HepG2 (cell line): ENCODE measurements at regions not wholly inside any gene's neighbourhood (a gene's known extent, or its start where the extent isn't known, plus 50 kb on each side); places are given as distances from the start of the nearest gene placed in this dataset.

Source experiments
- PBX3 ChIP-seq: sonication (generic); formaldehyde crosslinking; IDR thresholded peaks from 2 replicates; pipeline ENCODE4 v1.8.1; 2023; ENCODE audit warnings: missing genetic modification reagents, inconsistent platforms, borderline replicate concordance
- THAP9 ChIP-seq: sonication (generic); formaldehyde crosslinking; IDR thresholded peaks from 2 replicates; pipeline ENCODE4; 2020; ENCODE audit warnings: missing genetic modification reagents, mild to moderate bottlenecking, borderline replicate concordance
- ZFP37 ChIP-seq: sonication (generic); formaldehyde crosslinking; IDR thresholded peaks from 2 replicates; pipeline ENCODE4 v1.4.0; 2020; ENCODE audit warnings: missing genetic modification reagents, borderline replicate concordance

GRCh38 chr22:26082866-26083265 is 86.4 kb upstream of the SEZ6L start:
- TF ChIP-seq ZFP37 (CRISPR knock-in tag) (no peak), PBX3 (CRISPR knock-in tag) (no peak), THAP9 (CRISPR knock-in tag) (no peak)
